Endothelial cell of umbilical vein (primary cell): ENCODE measurements at regions not wholly inside any gene's neighbourhood (a gene's known extent, or its start where the extent isn't known, plus 50 kb on each side); places are given as distances from the start of the nearest gene placed in this dataset.

ENCODE experiments used
- BruUV-seq: library from RNA; stranded (reverse); fragments of 400-500 nt; replicated peaks from 2 replicates; lab custom pipeline; 2021; lab: Mats Ljungman, UMichigan
- CTCF ChIA-PET: fragments of 300-600, 350-600 bp; sonication (Branson Sonifier 250); formaldehyde crosslinking; loops from one replicate; lab custom pipeline; 2021; ENCODE audit warnings: antibody characterized with exemption, inconsistent platforms; lab: Charles Lee
- POLR2A ChIA-PET: fragments of 300-600, 350-600 bp; sonication (Branson Sonifier 250); formaldehyde crosslinking; loops from one replicate; lab custom pipeline; 2021; ENCODE audit warnings: antibody characterized with exemption, inconsistent platforms; lab: Charles Lee
- DNase-seq: peaks from one replicate; pipeline ENCODE4 v3.0.0-alpha.2; 2011; ENCODE audit warnings: low read depth, low spot score
- FAIRE-seq: peaks from 2 replicates; lab custom pipeline; 2011; peaks lifted over from hg19 to GRCh38; lab: Jason Lieb, UNC
- H2AFZ ChIP-seq: 2 replicates; pipeline ENCODE4 v1.6.0; 2012; ENCODE audit warnings: low read depth, low read length, control low read depth, inconsistent platforms
- H3K27ac ChIP-seq: 2 replicates; pipeline ENCODE4 v1.5.1; 2011; ENCODE audit warnings: low read depth, mild to moderate bottlenecking, control low read depth, low read length, moderate library complexity; ENCODE audit not compliant: insufficient read depth
- H3K27me3 ChIP-seq, 2 experiments: 2 replicates each; pipeline versions ENCODE4 v1.6.0 to v1.6.1; 2011; ENCODE audit warnings: low read length in 2 of 2, mixed read lengths in 1 of 2; ENCODE audit not compliant: control insufficient read depth in 2 of 2, insufficient read depth in 2 of 2
- H3K36me3 ChIP-seq, 2 experiments: 2 replicates in 1 of 2; 3 replicates in 1 of 2; pipeline ENCODE4 v1.5.1; 2011; ENCODE audit warnings: low read length in 2 of 2, mild to moderate bottlenecking in 1 of 2, moderate library complexity in 1 of 2; ENCODE audit not compliant: control insufficient read depth in 2 of 2, insufficient read depth in 2 of 2; ENCODE audit errors: extremely low read depth in 1 of 2
- H3K4me1 ChIP-seq: 3 replicates; pipeline ENCODE4 v1.5.1; 2011; ENCODE audit warnings: mild to moderate bottlenecking, low read length; ENCODE audit not compliant: control insufficient read depth, insufficient read depth; ENCODE audit errors: extremely low read depth
- H3K4me2 ChIP-seq: 2 replicates; pipeline ENCODE4 v1.6.1; 2011; ENCODE audit warnings: low read length, control low read depth, mixed read lengths; ENCODE audit not compliant: insufficient read depth
- H3K4me3 ChIP-seq, 3 experiments: fragments of 200-600 bp in 1 of 3; sonication (generic), shearing (Covaris generic) in 1 of 3; replicated peaks in 1 of 3; 2 replicates each; pipeline ENCODE4 v1.5.1; 2011 to 2016; ENCODE audit warnings: control low read depth in 3 of 3, low read length in 3 of 3, mild to moderate bottlenecking in 2 of 3, inconsistent platforms in 1 of 3, low read depth in 1 of 3, moderate library complexity in 1 of 3; ENCODE audit not compliant: insufficient read depth in 1 of 3
- H3K79me2 ChIP-seq: 2 replicates; pipeline ENCODE4 v1.6.0; 2012; ENCODE audit warnings: low read length, inconsistent platforms; ENCODE audit not compliant: control insufficient read depth, insufficient read depth
- H3K9ac ChIP-seq: replicated peaks from 2 replicates; pipeline ENCODE3; 2011; ENCODE audit warnings: low read length, control low read depth; ENCODE audit not compliant: insufficient read depth; ENCODE audit errors: extremely low read depth
- H3K9me1 ChIP-seq: replicated peaks from 3 replicates; pipeline ENCODE4 v1.6.0; 2011; ENCODE audit warnings: mild to moderate bottlenecking, low read length; ENCODE audit not compliant: control insufficient read depth, insufficient read depth; ENCODE audit errors: extremely low read depth
- H3K9me3 ChIP-seq: replicated peaks from 2 replicates; pipeline ENCODE4 v1.5.1; 2012; ENCODE audit warnings: low read length, inconsistent platforms; ENCODE audit not compliant: control insufficient read depth, insufficient read depth
- H4K20me1 ChIP-seq: replicated peaks from 2 replicates; pipeline ENCODE3; 2011; ENCODE audit warnings: mild to moderate bottlenecking, low read length; ENCODE audit not compliant: control insufficient read depth, insufficient read depth; ENCODE audit errors: extremely low read depth
- EZH2 ChIP-seq: IDR thresholded peaks from 2 replicates; pipeline ENCODE4 v1.6.1; 2012; ENCODE audit warnings: borderline replicate concordance, low read depth, mild to moderate bottlenecking, moderate library complexity, low read length, inconsistent platforms; ENCODE audit not compliant: severe bottlenecking
- FOS ChIP-seq: IDR thresholded peaks from 2 replicates; pipeline ENCODE4 v1.6.1; 2011; ENCODE audit warnings: mild to moderate bottlenecking, low read length, moderate library complexity, borderline replicate concordance; ENCODE audit not compliant: insufficient read depth
- GATA2 ChIP-seq: IDR thresholded peaks from 2 replicates; pipeline ENCODE4 v1.7.0; 2011; ENCODE audit warnings: low read depth, mild to moderate bottlenecking, moderate library complexity, mixed read lengths, low read length; ENCODE audit not compliant: insufficient read length, insufficient read depth
- JUN ChIP-seq: IDR thresholded peaks from 2 replicates; pipeline ENCODE4 v1.6.1; 2011; ENCODE audit warnings: borderline replicate concordance, low read depth; ENCODE audit not compliant: insufficient read length, insufficient read depth
- MYC ChIP-seq: IDR thresholded peaks from one replicate; pipeline ENCODE4 v1.6.1; 2011; ENCODE audit warnings: mild to moderate bottlenecking, low read depth, low read length
- POLR2A ChIP-seq: IDR thresholded peaks from 2 replicates; pipeline ENCODE4 v1.6.1; 2012; ENCODE audit warnings: low read depth, mild to moderate bottlenecking, control low read depth, low read length
- POLR2AphosphoS5 ChIP-seq: IDR thresholded peaks from 2 replicates; pipeline ENCODE4 v1.6.1; 2012; ENCODE audit warnings: low read depth, mild to moderate bottlenecking, control low read depth, low read length, moderate library complexity; ENCODE audit not compliant: insufficient read depth
- dilution Hi-C: fragments of 300-500 bp; cut with MboI; formaldehyde crosslinking; loops from one replicate; pipeline ENCODE4 v1.15.0; 2019; ENCODE audit warnings: low sequenced_read_pairs; ENCODE audit not compliant: extremely low pct_ligation_motif_present
- intact Hi-C: fragments of 100-400 bp; cut with micrococcal nuclease; formaldehyde crosslinking; loops from one replicate; pipeline ENCODE4 v1.10.0; 2022
- TF ChIP-seq, protein P1 (sequence below), 2 donors: IDR thresholded peaks; 1 replicate in 1 of 2; 2 replicates in 1 of 2; pipeline ENCODE4 v1.5.1; 2011; ENCODE audit warnings: low read length in 2 of 2, mild to moderate bottlenecking in 2 of 2, moderate library complexity in 2 of 2, control low read depth in 1 of 2, inconsistent platforms in 1 of 2, low read depth in 1 of 2; ENCODE audit not compliant: insufficient read depth in 1 of 2; ENCODE audit errors: extremely low read depth in 1 of 2
- TF ChIP-seq, protein P2 (sequence below): IDR thresholded peaks from 2 replicates; pipeline ENCODE4 v1.6.1; 2011; ENCODE audit not compliant: insufficient read depth, insufficient read length

DNA sequence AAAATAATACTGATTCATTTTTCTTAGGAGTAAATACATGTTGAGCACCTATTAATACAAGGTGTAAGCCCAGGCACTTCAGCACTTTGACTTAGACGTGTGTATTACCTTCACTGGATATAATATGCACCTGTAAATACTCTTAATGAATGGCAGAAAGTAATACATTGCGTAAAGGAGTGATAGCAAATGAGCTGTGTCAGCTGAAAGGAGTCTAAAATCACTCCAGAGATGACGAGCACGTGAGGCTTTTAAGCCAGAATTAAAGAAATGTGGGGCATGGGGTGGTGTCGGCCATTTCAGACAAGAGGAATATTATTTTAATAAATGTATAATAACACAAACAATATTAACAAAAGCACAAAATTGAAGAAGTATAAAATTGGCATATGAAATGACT lies 722.7 kb downstream of the EPHA4 start:
- no peaks in the 10 kb centered on the region for H3K4me1 ChIP-seq
- no peaks in the 10 kb centered on the region for H3K27me3 ChIP-seq
- intact Hi-C loops (no loop called here), dilution Hi-C loops (no loop called here)
- H3K9ac ChIP-seq: no peak overlapping the region
- TF ChIP-seq FOS: no peak
- FAIRE-seq (no peak), DNase-seq (no peak)
- H3K4me2 ChIP-seq: no peak overlapping the region
- BruUV-seq: no TSS peak
- no peaks in the 10 kb centered on the region for H3K36me3 ChIP-seq
- no peaks in the 10 kb centered on the region for H4K20me1 ChIP-seq
- H3K4me3 ChIP-seq: no peak overlapping the region
- H3K79me2 ChIP-seq: no peaks in the 10 kb centered on the region
- CTCF ChIA-PET: no interaction called here
- no peak overlapping the region for H2AFZ ChIP-seq
- no peaks in the 10 kb centered on the region for H3K9me1 ChIP-seq
- H3K9me3 ChIP-seq: no peaks in the 10 kb centered on the region
- POLR2A ChIA-PET: no interaction called here
- H3K27ac ChIP-seq: no peak overlapping the region

DNA sequence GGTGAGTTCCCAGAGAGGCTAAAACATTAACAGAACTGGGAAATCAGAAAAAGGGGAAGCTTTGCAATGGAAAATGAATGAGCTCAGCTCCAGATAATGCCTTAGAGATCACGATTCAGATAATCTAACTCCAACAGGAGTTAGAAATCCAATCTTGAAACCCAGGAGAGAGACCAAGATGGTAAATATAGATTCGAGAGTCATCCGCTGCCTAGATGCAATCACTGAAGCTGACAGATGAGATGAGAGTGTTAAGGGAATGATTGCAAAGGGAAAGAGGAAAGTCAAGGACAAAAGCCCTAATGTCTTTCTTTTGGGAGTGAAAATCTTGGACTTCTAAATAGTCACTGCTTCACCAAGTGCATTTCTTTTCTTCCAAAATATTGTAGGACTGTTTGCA lies 722.0 kb downstream of the EPHA4 start:
- POLR2A ChIA-PET: no interaction called here
- DNase-seq (no peak), FAIRE-seq (no peak)
- CTCF ChIA-PET: no interaction called here
- H3K79me2 ChIP-seq: no peaks in the 10 kb centered on the region
- no peak overlapping the region for H3K27ac ChIP-seq
- no peak overlapping the region for H2AFZ ChIP-seq
- H3K9ac ChIP-seq: no peak overlapping the region
- no peak overlapping the region for H3K4me3 ChIP-seq
- no peaks in the 10 kb centered on the region for H3K4me1 ChIP-seq
- no peaks in the 10 kb centered on the region for H3K36me3 ChIP-seq
- TF ChIP-seq POLR2A (no peak), JUN (no peak), MYC (no peak), EZH2 (no peak), GATA2 (no peak), FOS (no peak), POLR2AphosphoS5 (no peak)
- TF ChIP-seq, protein P1, sequence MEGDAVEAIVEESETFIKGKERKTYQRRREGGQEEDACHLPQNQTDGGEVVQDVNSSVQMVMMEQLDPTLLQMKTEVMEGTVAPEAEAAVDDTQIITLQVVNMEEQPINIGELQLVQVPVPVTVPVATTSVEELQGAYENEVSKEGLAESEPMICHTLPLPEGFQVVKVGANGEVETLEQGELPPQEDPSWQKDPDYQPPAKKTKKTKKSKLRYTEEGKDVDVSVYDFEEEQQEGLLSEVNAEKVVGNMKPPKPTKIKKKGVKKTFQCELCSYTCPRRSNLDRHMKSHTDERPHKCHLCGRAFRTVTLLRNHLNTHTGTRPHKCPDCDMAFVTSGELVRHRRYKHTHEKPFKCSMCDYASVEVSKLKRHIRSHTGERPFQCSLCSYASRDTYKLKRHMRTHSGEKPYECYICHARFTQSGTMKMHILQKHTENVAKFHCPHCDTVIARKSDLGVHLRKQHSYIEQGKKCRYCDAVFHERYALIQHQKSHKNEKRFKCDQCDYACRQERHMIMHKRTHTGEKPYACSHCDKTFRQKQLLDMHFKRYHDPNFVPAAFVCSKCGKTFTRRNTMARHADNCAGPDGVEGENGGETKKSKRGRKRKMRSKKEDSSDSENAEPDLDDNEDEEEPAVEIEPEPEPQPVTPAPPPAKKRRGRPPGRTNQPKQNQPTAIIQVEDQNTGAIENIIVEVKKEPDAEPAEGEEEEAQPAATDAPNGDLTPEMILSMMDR (IDR thresholded peaks at IDR 0.05; ENCODE audit: extremely low read depth in 1 of 2, insufficient read depth in 1 of 2, low read depth in 1 of 2, low read length in 2 of 2): no peak
- TF ChIP-seq, protein P2, sequence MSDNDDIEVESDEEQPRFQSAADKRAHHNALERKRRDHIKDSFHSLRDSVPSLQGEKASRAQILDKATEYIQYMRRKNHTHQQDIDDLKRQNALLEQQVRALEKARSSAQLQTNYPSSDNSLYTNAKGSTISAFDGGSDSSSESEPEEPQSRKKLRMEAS: no peak
- no peaks in the 10 kb centered on the region for H3K27me3 ChIP-seq
- no peaks in the 10 kb centered on the region for H3K9me3 ChIP-seq
- BruUV-seq: no TSS peak
- H3K4me2 ChIP-seq: no peak overlapping the region
- dilution Hi-C loops: no loop called here
- intact Hi-C loops: no loop called here
- no peaks in the 10 kb centered on the region for H3K9me1 ChIP-seq
- H4K20me1 ChIP-seq: no peaks in the 10 kb centered on the region
